ENCODE measurements at regions not wholly inside any gene's neighbourhood (a gene's known extent, or its start where the extent isn't known, plus 50 kb on each side); places are given as distances from the start of the nearest gene placed in this dataset.

GRCh38 chr2:56860991-56861390 lies 677.2 kb downstream of the CCDC85A start:
- Histone ChIP-seq H3K4me3 (ENCODE audit: low read length in 3 of 3) (no peak overlapping the region), H3K9me3 (ENCODE audit: control insufficient read depth in 2 of 3, insufficient read depth in 1 of 3, low read length in 3 of 3) (no peaks in the 10 kb centered on the region), H3K9ac (ENCODE audit: low read length in 3 of 3) (no peak overlapping the region), H3K27ac (ENCODE audit: low read depth in 2 of 2, low read length in 2 of 2) (no peak overlapping the region), H3K36me3 (ENCODE audit: control insufficient read depth in 2 of 3, insufficient read depth in 3 of 3, low read length in 3 of 3) (no peaks in the 10 kb centered on the region), H3K4me1 (ENCODE audit: control insufficient read depth in 2 of 3, insufficient read depth in 2 of 3, low read depth in 1 of 3, low read length in 3 of 3) (no peaks in the 10 kb centered on the region), H3K27me3 (ENCODE audit: control insufficient read depth, insufficient read depth, low read length) (no peaks in the 10 kb centered on the region)
- no peak for DNase-seq
- FAIRE-seq, result no peak
- TF ChIP-seq CTCF (IDR thresholded peaks at IDR 0.05; ENCODE audit: borderline replicate concordance, extremely low read depth, insufficient read depth), result no peak
- intact Hi-C loops (cut with DNase I), result no loop called here

DNA sequence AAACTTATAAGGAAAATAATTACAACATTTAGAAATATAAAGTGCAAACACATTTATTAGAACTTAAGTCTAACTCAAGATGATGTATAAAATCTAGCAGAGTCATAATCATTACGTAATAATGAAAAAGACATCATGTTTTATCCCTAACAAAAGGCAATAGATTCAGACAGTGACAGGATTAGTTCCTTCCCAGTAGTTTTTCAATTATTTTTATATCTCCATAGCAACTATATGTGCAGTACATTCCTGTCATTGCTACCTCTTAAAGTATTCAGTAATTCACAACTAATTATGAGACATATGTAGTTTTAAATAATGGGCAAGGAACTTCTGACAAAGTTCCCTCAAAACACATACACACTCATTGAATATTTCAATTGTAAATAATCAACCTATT lies 687.9 kb downstream of the CCDC85A start:
- H3K9me3 ChIP-seq (ENCODE audit: control insufficient read depth in 2 of 3, insufficient read depth in 1 of 3, low read length in 3 of 3), result peaks cover 0 to 3% (median 2%) of the 10 kb centered on the region in 3 donors
- H3K9ac ChIP-seq (ENCODE audit: low read length in 3 of 3), result no peak overlapping the region
- H3K4me3 ChIP-seq (ENCODE audit: low read length in 3 of 3), result no peak overlapping the region
- no peaks in the 10 kb centered on the region for H3K36me3 ChIP-seq (ENCODE audit: control insufficient read depth in 2 of 3, insufficient read depth in 3 of 3, low read length in 3 of 3)
- intact Hi-C loops (cut with DNase I), result no loop called here
- H3K4me1 ChIP-seq (ENCODE audit: control insufficient read depth in 2 of 3, insufficient read depth in 2 of 3, low read depth in 1 of 3, low read length in 3 of 3), result no peaks in the 10 kb centered on the region
- no peak for TF ChIP-seq CTCF (IDR thresholded peaks at IDR 0.05; ENCODE audit: borderline replicate concordance, extremely low read depth, insufficient read depth)
- no peak for FAIRE-seq
- H3K27ac ChIP-seq (ENCODE audit: low read depth in 2 of 2, low read length in 2 of 2), result no peak overlapping the region
- no peaks in the 10 kb centered on the region for H3K27me3 ChIP-seq (ENCODE audit: control insufficient read depth, insufficient read depth, low read length)
- no peak for DNase-seq

DNA sequence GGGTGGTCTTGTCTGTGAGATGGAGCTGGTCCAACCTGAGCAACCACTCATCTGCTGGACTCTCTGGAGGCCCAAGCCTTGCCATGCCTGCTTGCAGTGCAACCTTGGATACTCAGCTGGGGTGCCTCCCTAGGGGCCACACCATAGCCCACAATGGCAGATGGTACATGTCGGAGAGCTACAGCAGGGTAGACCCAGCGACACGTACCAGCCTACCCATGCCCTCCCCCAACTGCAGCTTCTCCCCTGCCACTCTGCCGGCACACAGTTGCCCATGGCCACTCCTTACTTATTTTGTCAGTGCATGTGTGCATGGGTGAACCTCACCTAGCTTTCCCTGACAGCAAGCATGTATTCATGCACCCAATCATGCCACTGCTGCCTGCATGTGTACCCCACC lies 690.9 kb downstream of the CCDC85A start:
- TF ChIP-seq CTCF (IDR thresholded peaks at IDR 0.05; ENCODE audit: borderline replicate concordance, extremely low read depth, insufficient read depth), result no peak
- Histone ChIP-seq H3K4me1 (ENCODE audit: control insufficient read depth in 2 of 3, insufficient read depth in 2 of 3, low read depth in 1 of 3, low read length in 3 of 3) (no peaks in the 10 kb centered on the region), H3K27ac (ENCODE audit: low read depth in 2 of 2, low read length in 2 of 2) (no peak overlapping the region), H3K9ac (ENCODE audit: low read length in 3 of 3) (no peak overlapping the region), H3K27me3 (ENCODE audit: control insufficient read depth, insufficient read depth, low read length) (no peaks in the 10 kb centered on the region), H3K9me3 (ENCODE audit: control insufficient read depth in 2 of 3, insufficient read depth in 1 of 3, low read length in 3 of 3) (peaks cover 0 to 3% (median 2%) of the 10 kb centered on the region in 3 donors), H3K4me3 (ENCODE audit: low read length in 3 of 3) (no peak overlapping the region), H3K36me3 (ENCODE audit: control insufficient read depth in 2 of 3, insufficient read depth in 3 of 3, low read length in 3 of 3) (no peaks in the 10 kb centered on the region)
- FAIRE-seq (no peak), DNase-seq (no peak)
- intact Hi-C loops (cut with DNase I), result no loop called here

GRCh38 chr2:56889738-56890137 lies 705.9 kb downstream of the CCDC85A start:
- H3K9ac ChIP-seq (ENCODE audit: low read length in 3 of 3), result no peak overlapping the region
- no peak for TF ChIP-seq CTCF (IDR thresholded peaks at IDR 0.05; ENCODE audit: borderline replicate concordance, extremely low read depth, insufficient read depth)
- no peaks in the 10 kb centered on the region for H3K36me3 ChIP-seq (ENCODE audit: control insufficient read depth in 2 of 3, insufficient read depth in 3 of 3, low read length in 3 of 3)
- no peak for FAIRE-seq
- no peaks in the 10 kb centered on the region for H3K4me1 ChIP-seq (ENCODE audit: control insufficient read depth in 2 of 3, insufficient read depth in 2 of 3, low read depth in 1 of 3, low read length in 3 of 3)
- no peaks in the 10 kb centered on the region for H3K27me3 ChIP-seq (ENCODE audit: control insufficient read depth, insufficient read depth, low read length)
- intact Hi-C loops (cut with DNase I), result no loop called here
- H3K4me3 ChIP-seq (ENCODE audit: low read length in 3 of 3), result no peak overlapping the region
- H3K9me3 ChIP-seq (ENCODE audit: control insufficient read depth in 2 of 3, insufficient read depth in 1 of 3, low read length in 3 of 3), result no peaks in the 10 kb centered on the region
- no peak overlapping the region for H3K27ac ChIP-seq (ENCODE audit: low read depth in 2 of 2, low read length in 2 of 2)
- DNase-seq, result no peak

Measured in kidney (tissue), 13 donors.